GM18520 (cell line): ENCODE measurements at regions not wholly inside any gene's neighbourhood (a gene's known extent, or its start where the extent isn't known, plus 50 kb on each side); places are given as distances from the start of the nearest gene placed in this dataset.

Experiments used
- ATAC-seq: cut with Tn5 transposase; IDR thresholded peaks from one replicate; pipeline ENCODE4 v1.9.1; 2021; ENCODE audit not compliant: unreplicated experiment

- no peak for ATAC-seq
These were observed 132.8 kb upstream of the ACVR2A start for GRCh38 chr2:147712051-147712450.

DNA sequence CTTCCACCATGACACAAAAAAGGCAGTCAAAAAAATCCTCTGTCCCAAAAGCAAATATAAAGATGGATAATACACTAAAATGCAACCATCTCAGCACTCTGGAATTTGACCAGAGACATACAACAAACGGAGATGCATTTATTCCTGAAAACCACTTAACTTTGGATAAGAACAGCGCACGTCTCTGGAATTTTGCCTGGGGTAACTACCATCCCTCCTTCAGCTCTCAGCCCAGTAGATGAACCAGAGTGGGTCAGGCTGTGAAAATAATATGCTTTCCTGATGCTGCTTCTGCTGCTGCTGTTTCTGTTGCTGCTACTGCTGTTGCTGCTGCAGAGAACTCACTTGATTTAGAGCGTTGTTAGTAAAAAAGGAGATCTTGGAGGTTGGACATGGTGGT lies 133.8 kb upstream of the ACVR2A start:
- ATAC-seq = no peak

DNA sequence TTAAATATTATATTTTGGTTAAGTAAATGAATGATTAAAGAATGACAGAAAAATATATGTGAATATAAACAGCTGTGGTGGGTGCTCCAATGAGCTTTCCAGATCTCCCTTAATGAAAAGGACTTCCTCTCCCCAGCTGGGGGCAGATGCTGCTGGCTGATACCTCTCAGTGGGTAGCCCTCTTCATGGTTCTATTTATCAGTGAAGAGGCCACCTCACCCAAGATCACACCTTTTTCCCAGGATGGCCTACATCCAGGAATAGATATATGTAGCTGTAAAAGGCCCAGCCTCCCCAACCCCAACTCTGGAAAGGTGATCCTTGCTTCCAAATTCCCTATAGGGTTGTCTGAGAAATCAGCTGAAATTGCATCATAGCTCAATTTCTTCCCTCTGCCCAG lies 135.2 kb upstream of the ACVR2A start:
- no peak for ATAC-seq

DNA sequence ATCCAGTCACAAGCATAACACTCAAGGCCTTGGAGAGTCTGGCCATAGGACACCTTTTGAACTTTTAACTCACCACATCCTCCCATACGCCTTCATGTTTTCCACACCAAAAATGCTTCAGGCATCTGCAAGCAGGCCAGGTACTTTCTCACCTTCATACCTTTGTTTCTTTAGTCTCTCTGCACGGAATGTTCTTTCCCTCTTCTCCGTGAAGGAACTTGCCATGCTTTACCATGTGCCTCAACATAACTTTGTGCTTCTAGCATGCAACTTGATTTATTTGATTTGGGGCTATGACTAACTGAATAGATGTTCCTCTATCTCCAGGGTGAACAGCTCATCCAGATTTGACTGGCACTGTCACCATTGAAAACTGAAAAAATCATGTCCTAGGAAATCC lies 141.7 kb upstream of the ACVR2A start:
- no peak for ATAC-seq

DNA sequence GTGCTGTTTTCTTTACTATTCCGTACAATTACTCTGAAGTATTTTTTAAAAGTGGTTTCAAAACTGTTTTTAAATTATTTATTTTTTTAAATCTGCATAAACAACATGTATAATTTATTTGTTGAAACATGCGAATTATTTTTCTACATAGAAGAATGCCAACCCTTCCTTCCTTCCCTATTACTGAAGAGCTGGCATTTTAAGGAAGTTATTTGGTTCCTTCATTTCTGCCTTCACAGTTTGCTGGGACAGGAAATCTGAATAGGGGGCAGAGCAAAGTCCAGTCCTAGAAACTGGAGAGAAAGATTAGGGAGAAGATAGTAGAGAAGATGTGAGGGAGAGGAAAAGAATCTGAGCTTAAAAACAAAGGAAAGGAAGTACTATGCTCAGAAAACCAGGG lies 146.7 kb upstream of the ACVR2A start:
- ATAC-seq = no peak

- ATAC-seq = no peak
These were observed 148.4 kb upstream of the ACVR2A start for GRCh38 chr2:147696426-147696825.

- ATAC-seq = peak; percentile 98
These were observed 155.5 kb upstream of the ACVR2A start for GRCh38 chr2:147689220-147689909.

DNA sequence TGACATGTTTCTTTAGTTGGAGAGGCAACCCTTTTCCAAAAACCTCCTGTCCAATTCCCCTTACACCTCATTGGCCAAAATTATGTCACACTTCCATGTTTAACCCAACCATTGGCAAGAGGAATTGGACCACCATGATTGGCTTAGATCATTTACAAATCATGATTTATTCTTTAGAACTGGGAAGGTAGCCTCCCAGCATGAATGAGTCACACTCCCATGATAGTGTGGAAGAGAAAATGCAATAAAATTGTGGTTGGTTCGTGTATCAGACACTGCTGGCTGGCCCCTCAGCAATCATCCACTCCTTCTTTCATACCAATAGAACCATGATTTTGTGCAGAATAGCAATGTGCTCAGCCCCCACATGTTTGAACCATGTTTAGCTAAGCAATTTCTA lies 156.6 kb upstream of the ACVR2A start:
- no peak for ATAC-seq

GRCh38 chr2:147686365-147686764 lies 158.5 kb upstream of the ACVR2A start:
- no peak for ATAC-seq

DNA sequence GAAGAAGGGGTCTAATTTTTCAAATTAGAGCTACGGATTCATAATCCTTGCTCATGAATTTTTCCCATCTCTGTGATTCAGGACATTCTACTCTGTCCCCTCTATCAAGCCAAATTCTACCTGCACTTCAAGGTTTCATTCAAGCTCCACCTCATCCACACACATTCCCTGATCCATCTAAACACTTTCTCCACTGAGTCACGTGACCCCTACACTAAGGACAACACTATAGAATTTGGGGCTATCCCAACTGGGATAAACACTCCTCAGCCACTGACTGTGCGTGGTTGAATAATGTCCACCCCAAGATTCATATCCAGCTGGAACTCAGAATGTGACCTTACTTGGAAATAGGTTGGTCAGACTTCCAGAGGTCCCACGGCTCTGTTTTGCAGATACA lies 159.9 kb upstream of the ACVR2A start:
- no peak for ATAC-seq

GRCh38 chr2:147683380-147683779 lies 161.4 kb upstream of the ACVR2A start:
- no peak for ATAC-seq

DNA sequence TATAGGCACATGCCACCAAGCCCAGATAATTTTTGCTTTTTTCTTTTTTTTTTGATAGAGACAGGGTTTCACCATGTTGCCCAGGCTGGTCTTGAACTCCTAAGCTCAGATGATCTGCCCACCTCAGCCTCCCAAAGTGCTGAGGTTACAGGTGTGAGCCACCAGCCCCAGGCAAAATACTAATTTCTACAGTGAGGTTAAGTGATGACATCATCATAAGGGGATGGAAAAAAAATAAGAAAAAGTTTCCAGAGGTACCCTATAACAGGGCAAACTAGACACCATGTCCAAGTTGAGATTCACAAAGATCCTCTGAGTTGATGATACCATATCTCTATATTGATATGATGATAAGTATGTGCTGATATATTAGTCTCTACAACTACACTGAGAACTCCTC lies 163.7 kb upstream of the ACVR2A start:
- no peak for ATAC-seq

- no peak for ATAC-seq
These were observed 164.8 kb upstream of the ACVR2A start for GRCh38 chr2:147679955-147680531.

- no peak for ATAC-seq
These were observed 165.5 kb upstream of the ACVR2A start for GRCh38 chr2:147679191-147679954.

GRCh38 chr2:147665105-147665504 lies 179.7 kb upstream of the ACVR2A start:
- no peak for ATAC-seq

- ATAC-seq = no peak
These were observed 180.9 kb upstream of the ACVR2A start for GRCh38 chr2:147663962-147664361.

DNA sequence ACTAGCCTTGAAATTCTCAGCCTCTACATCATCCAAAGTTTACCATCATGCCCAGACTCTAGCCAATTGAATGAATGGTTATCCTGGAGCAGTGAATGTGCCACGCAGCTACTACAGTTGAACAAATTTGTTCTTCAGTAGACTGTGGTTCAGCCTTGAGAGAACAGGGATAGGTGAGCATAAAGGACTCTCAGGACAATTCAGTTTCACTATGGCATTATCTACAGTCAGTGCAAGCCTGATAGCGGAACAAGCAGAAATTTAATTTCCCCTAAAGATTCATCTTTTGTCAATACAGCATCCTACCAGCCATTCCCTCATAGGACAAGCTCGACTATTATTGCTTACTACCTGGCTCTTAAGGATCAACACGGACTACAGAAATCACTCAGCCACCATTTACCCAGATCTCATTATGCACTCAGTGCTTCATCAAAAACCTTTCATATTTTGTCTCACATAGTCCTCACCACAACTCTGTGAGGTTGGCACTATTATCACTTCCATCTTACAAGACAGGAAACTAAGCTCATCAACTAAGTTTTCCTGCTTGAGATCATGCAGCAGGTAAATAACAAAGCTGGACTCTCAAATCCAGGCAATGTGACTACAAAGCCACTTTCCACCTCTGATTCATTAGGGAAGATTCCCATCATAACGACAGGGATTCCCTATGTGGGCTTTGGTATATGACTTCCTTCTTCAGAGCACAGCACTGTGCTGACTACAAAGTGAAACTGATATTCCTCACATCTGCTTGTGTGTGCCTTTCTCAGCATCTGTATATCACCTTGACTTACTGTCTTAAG lies 181.5 kb upstream of the ACVR2A start:
- peak; percentile 85 for ATAC-seq

DNA sequence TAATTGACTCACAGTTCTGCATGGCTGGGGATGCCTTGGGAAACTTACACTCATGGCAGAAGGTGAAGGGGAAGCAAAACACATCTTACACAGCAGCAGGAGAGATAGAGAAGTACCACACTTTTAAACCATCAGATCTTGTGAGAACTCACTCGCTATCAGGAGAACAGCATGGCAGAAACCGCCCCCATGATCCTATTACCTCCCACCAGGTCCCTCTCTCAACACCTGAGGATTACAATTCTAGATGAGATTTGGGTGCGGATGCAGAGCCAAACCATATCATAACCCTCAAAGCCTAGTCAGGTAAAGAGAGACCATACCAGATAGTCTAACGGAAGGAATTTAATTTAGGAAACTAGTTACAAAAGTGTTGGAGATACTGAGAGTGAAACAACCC lies 182.6 kb upstream of the ACVR2A start:
- no peak for ATAC-seq

GRCh38 chr2:147660680-147661079 lies 184.1 kb upstream of the ACVR2A start:
- ATAC-seq = no peak

DNA sequence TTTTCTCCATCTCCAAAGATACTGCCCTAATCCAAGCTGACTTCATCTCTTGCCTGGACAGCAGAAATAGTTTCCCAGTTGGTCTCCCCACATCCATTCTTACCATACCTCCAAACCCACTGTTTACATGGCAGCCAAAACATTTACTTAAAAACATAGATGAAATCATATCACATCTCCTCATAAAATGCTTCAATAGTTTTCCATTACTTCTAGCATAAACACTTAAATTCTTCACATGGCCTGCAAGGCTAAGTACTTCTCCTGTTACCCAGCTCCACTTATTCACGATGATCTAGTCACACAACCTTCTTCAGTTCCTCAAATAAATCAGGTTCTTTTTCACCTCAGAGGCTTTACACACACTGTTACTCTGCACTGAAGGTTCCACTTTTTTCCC lies 185.8 kb upstream of the ACVR2A start:
- no peak for ATAC-seq
